Activated CD4-positive, alpha-beta T cell treated with anti-CD3 and anti-CD28 coated beads for 24 hours (primary cell): ENCODE measurements at regions not wholly inside any gene's neighbourhood (a gene's known extent, or its start where the extent isn't known, plus 50 kb on each side); places are given as distances from the start of the nearest gene placed in this dataset.

Experiments
- DNase-seq, 2 donors: peaks; one replicate each; pipeline ENCODE4 v3.0.0-alpha.2; 2020; ENCODE audit warnings: low read depth in 2 of 2

GRCh38 chr15:100783760-100784492 lies 95.7 kb upstream of the ALDH1A3 start:
- DNase-seq, result no peak

GRCh38 chr15:100784493-100785180 lies 95.0 kb upstream of the ALDH1A3 start:
- no peak for DNase-seq

- DNase-seq, result no peak
Observed at GRCh38 chr15:100785181-100786138, 94.2 kb upstream of the ALDH1A3 start.

GRCh38 chr15:100786139-100786531 lies 93.5 kb upstream of the ALDH1A3 start:
- DNase-seq, result no peak

GRCh38 chr15:100786901-100787566 lies 92.6 kb upstream of the ALDH1A3 start:
- DNase-seq, result no peak

GRCh38 chr15:100787567-100788417 lies 91.8 kb upstream of the ALDH1A3 start:
- no peak for DNase-seq

- no peak for DNase-seq
Observed at GRCh38 chr15:100788418-100789105, 91.1 kb upstream of the ALDH1A3 start.

- DNase-seq, result no peak
Observed at GRCh38 chr15:100790786-100791265, 88.8 kb upstream of the ALDH1A3 start.

GRCh38 chr15:100794008-100794407 lies 85.6 kb upstream of the ALDH1A3 start:
- DNase-seq, result no peak

GRCh38 chr15:100801256-100801900 lies 78.3 kb upstream of the ALDH1A3 start:
- no peak for DNase-seq

GRCh38 chr15:100802421-100803170 lies 77.0 kb upstream of the ALDH1A3 start:
- no peak for DNase-seq

GRCh38 chr15:100803171-100803440 lies 76.5 kb upstream of the ALDH1A3 start:
- no peak for DNase-seq

- no peak for DNase-seq
Observed at GRCh38 chr15:100806157-100806556, 73.5 kb upstream of the ALDH1A3 start.

GRCh38 chr15:100807028-100807427 lies 72.6 kb upstream of the ALDH1A3 start:
- DNase-seq, result no peak

GRCh38 chr15:100808691-100809090 lies 70.9 kb upstream of the ALDH1A3 start:
- DNase-seq, result no peak

- DNase-seq, result no peak
Observed at GRCh38 chr15:100809151-100809550, 70.5 kb upstream of the ALDH1A3 start.

- DNase-seq, result no peak
Observed at GRCh38 chr15:100809587-100809986, 70.0 kb upstream of the ALDH1A3 start.

- no peak for DNase-seq
Observed at GRCh38 chr15:100810229-100810628, 69.4 kb upstream of the ALDH1A3 start.

GRCh38 chr15:100810831-100811230 lies 68.8 kb upstream of the ALDH1A3 start:
- DNase-seq, result no peak
